SK-N-SH (cell line): ENCODE measurements at regions not wholly inside any gene's neighbourhood (a gene's known extent, or its start where the extent isn't known, plus 50 kb on each side); places are given as distances from the start of the nearest gene placed in this dataset.

ENCODE experiments used
- CTCF ChIA-PET: fragments of 300-600, 350-600 bp; formaldehyde crosslinking; extraction: SDS; loops from one replicate; lab custom pipeline; 2021; lab: Yijun Ruan, JAX
- POLR2A ChIA-PET: fragments of 350-600 bp; sonication (Branson Sonifier 250); formaldehyde crosslinking; extraction: SDS; loops from one replicate; lab custom pipeline; 2020; ENCODE audit warnings: antibody characterized with exemption, inconsistent platforms; lab: Yijun Ruan, JAX
- DNase-seq: peaks from one replicate; pipeline ENCODE4 v3.0.0; 2012
- H2AFZ ChIP-seq: fragments of 200-600 bp; sonication (generic); 2 replicates; pipeline ENCODE4 v1.8.1; 2016; ENCODE audit warnings: antibody characterized with exemption, mild to moderate bottlenecking, low read depth
- H3F3A ChIP-seq: fragments of 200-600 bp; sonication (generic); replicated peaks from 2 replicates; pipeline ENCODE3; 2016; ENCODE audit warnings: antibody characterized with exemption, mild to moderate bottlenecking; ENCODE audit not compliant: insufficient read depth
- H3K27ac ChIP-seq, 2 experiments: fragments of 200-500 bp in 1 of 2; fragments of 200-600 bp in 1 of 2; sonication (Bioruptor generic) in 1 of 2; sonication (generic), shearing (Covaris generic) in 1 of 2; 2 replicates each; pipeline versions ENCODE4 v1.5.1 to v1.6.1; 2014 to 2016; ENCODE audit warnings: low read depth in 2 of 2, inconsistent platforms in 1 of 2, low read length in 1 of 2, mild to moderate bottlenecking in 1 of 2, mixed read lengths in 1 of 2
- H3K27me3 ChIP-seq: fragments of 200-600 bp; sonication (generic), shearing (Covaris generic); 2 replicates; pipeline ENCODE4 v1.6.1; 2016; ENCODE audit warnings: mixed run types; ENCODE audit not compliant: insufficient read depth
- H3K36me3 ChIP-seq, 2 experiments: fragments of 200-500 bp in 1 of 2; fragments of 200-600 bp in 1 of 2; sonication (Bioruptor generic) in 1 of 2; sonication (generic) in 1 of 2; replicated peaks in 1 of 2; 2 replicates each; pipeline versions ENCODE3 to v1.5.1; 2014 to 2016; ENCODE audit warnings: low read length in 1 of 2, mild to moderate bottlenecking in 1 of 2; ENCODE audit not compliant: insufficient read depth in 2 of 2, control insufficient read depth in 1 of 2
- H3K4me1 ChIP-seq, 2 experiments: fragments of 200-500 bp in 1 of 2; fragments of 200-600 bp in 1 of 2; sonication (Bioruptor generic) in 1 of 2; sonication (generic), shearing (Covaris generic) in 1 of 2; 2 replicates each; pipeline versions ENCODE4 v1.5.1 to v1.6.1; 2014 to 2016; ENCODE audit warnings: low read depth in 1 of 2, low read length in 1 of 2, mixed run types in 1 of 2; ENCODE audit not compliant: insufficient read depth in 2 of 2, control insufficient read depth in 1 of 2
- H3K4me2 ChIP-seq: fragments of 200-600 bp; sonication (generic), shearing (Covaris generic); 2 replicates; pipeline ENCODE4 v1.6.1; 2017; ENCODE audit warnings: mixed run types
- H3K4me3 ChIP-seq, 2 experiments: fragments of 200-500 bp in 1 of 2; fragments of 200-600 bp in 1 of 2; sonication (Bioruptor generic) in 1 of 2; sonication (generic), shearing (Covaris generic) in 1 of 2; 2 replicates each; pipeline versions ENCODE4 v1.5.1 to v1.8.1; 2014 to 2016; ENCODE audit warnings: low read depth in 2 of 2, inconsistent platforms in 1 of 2, low read length in 1 of 2, mild to moderate bottlenecking in 1 of 2, mixed read lengths in 1 of 2, moderate library complexity in 1 of 2
- H3K79me2 ChIP-seq: fragments of 200-600 bp; sonication (generic); 2 replicates; pipeline ENCODE4 v1.8.1; 2017; ENCODE audit warnings: mild to moderate bottlenecking; ENCODE audit not compliant: insufficient read depth
- H3K9ac ChIP-seq: fragments of 200-600 bp; sonication (generic); 2 replicates; pipeline ENCODE4 v1.6.1; 2017; ENCODE audit warnings: mixed run types
- H3K9me2 ChIP-seq: fragments of 200-600 bp; sonication (generic); 2 replicates; pipeline ENCODE4 v1.6.1; 2017; ENCODE audit warnings: mixed run types
- H3K9me3 ChIP-seq: fragments of 200-600 bp; sonication (generic); 2 replicates; pipeline ENCODE4 v1.6.1; 2017; ENCODE audit warnings: mixed run types, mild to moderate bottlenecking, moderate library complexity
- H4K20me1 ChIP-seq: fragments of 200-600 bp; sonication (generic); 2 replicates; pipeline ENCODE4 v1.6.1; 2017; ENCODE audit warnings: mild to moderate bottlenecking, mixed run types; ENCODE audit not compliant: insufficient read depth
- CTCF ChIP-seq: fragments of 200-600 bp; sonication (generic); IDR thresholded peaks from 2 replicates; pipeline ENCODE4 v1.6.1; 2017; ENCODE audit warnings: antibody characterized with exemption, mild to moderate bottlenecking, moderate library complexity
- FOXJ3 ChIP-seq: sonication (generic); formaldehyde crosslinking; IDR thresholded peaks from 2 replicates; pipeline ENCODE4 v1.5.1; 2020; ENCODE audit warnings: mild to moderate bottlenecking, missing genetic modification reagents
- GABPA ChIP-seq: IDR thresholded peaks from 2 replicates; pipeline ENCODE4 v1.4.0; 2012; ENCODE audit warnings: low read depth, mild to moderate bottlenecking
- MXI1 ChIP-seq: IDR thresholded peaks from 2 replicates; pipeline ENCODE4 v1.6.1; 2012; ENCODE audit warnings: mild to moderate bottlenecking, low read depth, low read length, improper control_type of control experiment
- POLR2AphosphoS5 ChIP-seq: IDR thresholded peaks from 2 replicates; pipeline ENCODE4 v1.6.1; 2012; ENCODE audit warnings: low read depth, low read length
- RCOR1 ChIP-seq: fragments of 150-350 bp; IDR thresholded peaks from 2 replicates; pipeline ENCODE4 v1.6.1; 2017; ENCODE audit warnings: antibody characterized with exemption, low read length
- REST ChIP-seq: IDR thresholded peaks from 2 replicates; pipeline ENCODE4 v1.6.1; 2012; ENCODE audit warnings: mild to moderate bottlenecking, low read depth, low read length, moderate library complexity
- SIN3A ChIP-seq: IDR thresholded peaks from 2 replicates; pipeline ENCODE4 v1.6.1; 2012; ENCODE audit warnings: low read depth, mild to moderate bottlenecking, low read length, moderate library complexity, borderline replicate concordance
- TCF12 ChIP-seq: IDR thresholded peaks from 2 replicates; pipeline ENCODE4 v1.4.0; 2012
- USF2 ChIP-seq: fragments of 150-350 bp; IDR thresholded peaks from 2 replicates; pipeline ENCODE4 v1.6.1; 2017; ENCODE audit warnings: antibody characterized with exemption, low read length, low read depth, borderline replicate concordance
- WGBS: methylation state at CpG from one replicate; pipeline ENCODE4 v1.1.6; 2017; ENCODE audit warnings: low lambda C conversion rate; 5-methylcytosine and 5-hydroxymethylcytosine counted together
- TF ChIP-seq, protein P1 (sequence below): IDR thresholded peaks from 2 replicates; pipeline ENCODE4 v1.4.0; 2012; ENCODE audit warnings: low read depth, borderline replicate concordance

- Histone ChIP-seq H4K20me1 (no peaks in the 10 kb centered on the region), H3K27me3 (no peaks in the 10 kb centered on the region), H3K27ac (no peak overlapping the region), H3K4me3 (no peak overlapping the region), H3K9ac (no peak overlapping the region), H2AFZ (no peak overlapping the region), H3K79me2 (no peaks in the 10 kb centered on the region), H3K4me2 (no peak overlapping the region), H3K36me3 (no peaks in the 10 kb centered on the region), H3F3A (no peaks in the 10 kb centered on the region), H3K9me3 (no peaks in the 10 kb centered on the region), H3K9me2 (no peaks in the 10 kb centered on the region), H3K4me1 (peaks cover 0 to 3% of the 10 kb centered on the region in 2 experiments; a peak in 1 of 4 replicates)
- ChIA-PET CTCF (interaction anchor here (1.8 kb wide), 1 partner anchor 36 kb away, joined by 3 read pairs; no protein-coding TSS in a partner anchor), POLR2A (no interaction called here)
- no peak for DNase-seq
- no peak for TF ChIP-seq SIN3A
- TF ChIP-seq USF2: no peak
- TF ChIP-seq, protein P1, sequence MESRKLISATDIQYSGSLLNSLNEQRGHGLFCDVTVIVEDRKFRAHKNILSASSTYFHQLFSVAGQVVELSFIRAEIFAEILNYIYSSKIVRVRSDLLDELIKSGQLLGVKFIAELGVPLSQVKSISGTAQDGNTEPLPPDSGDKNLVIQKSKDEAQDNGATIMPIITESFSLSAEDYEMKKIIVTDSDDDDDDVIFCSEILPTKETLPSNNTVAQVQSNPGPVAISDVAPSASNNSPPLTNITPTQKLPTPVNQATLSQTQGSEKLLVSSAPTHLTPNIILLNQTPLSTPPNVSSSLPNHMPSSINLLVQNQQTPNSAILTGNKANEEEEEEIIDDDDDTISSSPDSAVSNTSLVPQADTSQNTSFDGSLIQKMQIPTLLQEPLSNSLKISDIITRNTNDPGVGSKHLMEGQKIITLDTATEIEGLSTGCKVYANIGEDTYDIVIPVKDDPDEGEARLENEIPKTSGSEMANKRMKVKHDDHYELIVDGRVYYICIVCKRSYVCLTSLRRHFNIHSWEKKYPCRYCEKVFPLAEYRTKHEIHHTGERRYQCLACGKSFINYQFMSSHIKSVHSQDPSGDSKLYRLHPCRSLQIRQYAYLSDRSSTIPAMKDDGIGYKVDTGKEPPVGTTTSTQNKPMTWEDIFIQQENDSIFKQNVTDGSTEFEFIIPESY: no peak
- TF ChIP-seq FOXJ3 (CRISPR knock-in tag): no peak
- no peak for TF ChIP-seq TCF12
- TF ChIP-seq MXI1: no peak
- TF ChIP-seq POLR2AphosphoS5: no peak
- no peak for TF ChIP-seq REST
- no peak for TF ChIP-seq GABPA
- no peak for TF ChIP-seq RCOR1
- TF ChIP-seq CTCF: no peak
- WGBS: 47% methylated on average over 2 of the region's 2 CpGs
Measured at GRCh38 chr4:104896660-104897645, 249.7 kb upstream of the TET2 start.
